Right renal cortex interstitium (tissue), 3 donors: ENCODE measurements at regions not wholly inside any gene's neighbourhood (a gene's known extent, or its start where the extent isn't known, plus 50 kb on each side); places are given as distances from the start of the nearest gene placed in this dataset.
"Not testable (repeated sequence)": the region's sequence is repeated elsewhere in the genome, so short reads cannot be mapped to it uniquely, and the experiment has no call there.

Experiments used
- DNase-seq, 3 donors: peaks; one replicate each; pipeline ENCODE4 v3.0.0-alpha.2; 2013; ENCODE audit warnings: low read depth in 3 of 3, low spot score in 2 of 3

GRCh38 chr3:39558775-39559306 lies 91.4 kb downstream of the MOBP start:
- DNase-seq, result no peak

- no peak for DNase-seq
Observed at GRCh38 chr3:39559543-39559942, 92.1 kb downstream of the MOBP start.

- DNase-seq, result no peak
Observed at GRCh38 chr3:39568508-39568907, 101.0 kb downstream of the MOBP start.

- no peak for DNase-seq
Observed at GRCh38 chr3:39569095-39569494, 101.6 kb downstream of the MOBP start.

GRCh38 chr3:39573392-39573791 lies 105.9 kb downstream of the MOBP start:
- no peak for DNase-seq

- no peak for DNase-seq
Observed at GRCh38 chr3:39577541-39577940, 110.1 kb downstream of the MOBP start.

GRCh38 chr3:39586215-39586614 lies 118.7 kb downstream of the MOBP start:
- not testable (repeated sequence) for DNase-seq

- DNase-seq, result no peak
Observed at GRCh38 chr3:39587113-39587512, 119.6 kb downstream of the MOBP start.

- no peak for DNase-seq
Observed at GRCh38 chr3:39590806-39591205, 123.3 kb downstream of the MOBP start.

- no peak for DNase-seq
Observed at GRCh38 chr3:39592311-39593050, 125.0 kb downstream of the MOBP start.

- DNase-seq, result no peak
Observed at GRCh38 chr3:39593341-39593740, 125.9 kb downstream of the MOBP start.

GRCh38 chr3:39601241-39601640 lies 133.8 kb downstream of the MOBP start:
- no peak for DNase-seq

GRCh38 chr3:39605837-39606236 lies 138.4 kb downstream of the MOBP start:
- no peak for DNase-seq

- DNase-seq, result no peak
Observed at GRCh38 chr3:39626198-39626597, 158.7 kb downstream of the MOBP start.

GRCh38 chr3:39631136-39631535 lies 163.7 kb downstream of the MOBP start:
- no peak for DNase-seq

GRCh38 chr3:39637807-39638206 lies 170.3 kb downstream of the MOBP start:
- no peak for DNase-seq

GRCh38 chr3:39638301-39638700 lies 170.8 kb downstream of the MOBP start:
- no peak for DNase-seq

- DNase-seq, result no peak
Observed at GRCh38 chr3:39639344-39640236, 169.8 kb upstream of the MYRIP start.

GRCh38 chr3:39641274-39641673 lies 168.1 kb upstream of the MYRIP start:
- DNase-seq, result no peak

- DNase-seq, result no peak
Observed at GRCh38 chr3:39644176-39644575, 165.2 kb upstream of the MYRIP start.

GRCh38 chr3:39651256-39651655 lies 158.2 kb upstream of the MYRIP start:
- not testable (repeated sequence) for DNase-seq
